ENCODE measurements at regions not wholly inside any gene's neighbourhood (a gene's known extent, or its start where the extent isn't known, plus 50 kb on each side); places are given as distances from the start of the nearest gene placed in this dataset.

- Mint-ChIP-seq H3K9me3 (ENCODE audit: unreplicated experiment) (no peaks in the 10 kb centered on the region), H3K4me1 (ENCODE audit: insufficient read depth, unreplicated experiment) (no peaks in the 10 kb centered on the region), H3K4me3 (ENCODE audit: unreplicated experiment) (no peak overlapping the region), H3K36me3 (ENCODE audit: insufficient read depth, unreplicated experiment) (no peaks in the 10 kb centered on the region), H3K27me3 (ENCODE audit: insufficient read depth, unreplicated experiment) (peaks cover 42% of the 10 kb centered on the region), H3K27ac (ENCODE audit: low read depth, unreplicated experiment) (no peak overlapping the region)
- no TSS peak for BruUV-seq (replicated peaks)
- ChIA-PET POLR2A (no interaction called here), CTCF (no interaction called here)
- DNase-seq (ENCODE audit: unreplicated experiment), result no peak
- intact Hi-C loops (cut with micrococcal nuclease), result no loop called here
- TF ChIP-seq, protein P1, sequence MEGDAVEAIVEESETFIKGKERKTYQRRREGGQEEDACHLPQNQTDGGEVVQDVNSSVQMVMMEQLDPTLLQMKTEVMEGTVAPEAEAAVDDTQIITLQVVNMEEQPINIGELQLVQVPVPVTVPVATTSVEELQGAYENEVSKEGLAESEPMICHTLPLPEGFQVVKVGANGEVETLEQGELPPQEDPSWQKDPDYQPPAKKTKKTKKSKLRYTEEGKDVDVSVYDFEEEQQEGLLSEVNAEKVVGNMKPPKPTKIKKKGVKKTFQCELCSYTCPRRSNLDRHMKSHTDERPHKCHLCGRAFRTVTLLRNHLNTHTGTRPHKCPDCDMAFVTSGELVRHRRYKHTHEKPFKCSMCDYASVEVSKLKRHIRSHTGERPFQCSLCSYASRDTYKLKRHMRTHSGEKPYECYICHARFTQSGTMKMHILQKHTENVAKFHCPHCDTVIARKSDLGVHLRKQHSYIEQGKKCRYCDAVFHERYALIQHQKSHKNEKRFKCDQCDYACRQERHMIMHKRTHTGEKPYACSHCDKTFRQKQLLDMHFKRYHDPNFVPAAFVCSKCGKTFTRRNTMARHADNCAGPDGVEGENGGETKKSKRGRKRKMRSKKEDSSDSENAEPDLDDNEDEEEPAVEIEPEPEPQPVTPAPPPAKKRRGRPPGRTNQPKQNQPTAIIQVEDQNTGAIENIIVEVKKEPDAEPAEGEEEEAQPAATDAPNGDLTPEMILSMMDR (IDR thresholded peaks at IDR 0.05; ENCODE audit: unreplicated experiment), result no peak
These were observed 181.2 kb upstream of the DIPK2B start for GRCh38 chrX:45381841-45382240.

DNA sequence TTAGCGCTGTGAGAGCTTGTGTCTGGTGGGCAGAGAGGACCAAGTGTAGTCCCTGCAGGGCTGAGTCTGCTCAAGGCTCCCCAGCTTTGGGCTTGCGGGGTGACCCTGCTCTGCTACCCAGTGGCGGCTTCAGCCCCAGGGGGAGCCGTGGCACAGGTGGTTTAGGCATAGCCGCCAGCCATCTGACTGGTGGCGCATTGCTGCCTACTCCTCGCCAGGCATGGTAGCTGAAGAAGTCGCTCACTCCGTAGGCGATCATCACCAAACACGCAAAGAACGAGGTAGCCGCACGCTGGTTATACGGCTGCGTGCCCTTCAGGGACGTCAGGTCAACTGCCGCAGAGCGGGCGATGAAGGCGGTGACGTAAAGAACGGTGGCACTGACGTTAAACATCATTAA is 180.7 kb upstream of the DIPK2B start:
- intact Hi-C loops (cut with micrococcal nuclease), result no loop called here
- H3K9me3 Mint-ChIP-seq (ENCODE audit: unreplicated experiment), result no peaks in the 10 kb centered on the region
- H3K4me1 Mint-ChIP-seq (ENCODE audit: insufficient read depth, unreplicated experiment), result no peaks in the 10 kb centered on the region
- no TSS peak for BruUV-seq (replicated peaks)
- H3K36me3 Mint-ChIP-seq (ENCODE audit: insufficient read depth, unreplicated experiment), result no peaks in the 10 kb centered on the region
- POLR2A ChIA-PET, result no interaction called here
- H3K27me3 Mint-ChIP-seq (ENCODE audit: insufficient read depth, unreplicated experiment), result peaks cover 46% of the 10 kb centered on the region
- TF ChIP-seq, protein P1 (IDR thresholded peaks at IDR 0.05; ENCODE audit: unreplicated experiment), result no peak
- DNase-seq (ENCODE audit: unreplicated experiment), result no peak
- no peak overlapping the region for H3K4me3 Mint-ChIP-seq (ENCODE audit: unreplicated experiment)
- CTCF ChIA-PET, result no interaction called here
- no peak overlapping the region for H3K27ac Mint-ChIP-seq (ENCODE audit: low read depth, unreplicated experiment)

- ChIA-PET POLR2A (no interaction called here), CTCF (no interaction called here)
- Mint-ChIP-seq H3K27me3 (ENCODE audit: insufficient read depth, unreplicated experiment) (peaks cover 59% of the 10 kb centered on the region), H3K9me3 (ENCODE audit: unreplicated experiment) (peaks cover 19% of the 10 kb centered on the region), H3K4me1 (ENCODE audit: insufficient read depth, unreplicated experiment) (no peaks in the 10 kb centered on the region), H3K4me3 (ENCODE audit: unreplicated experiment) (no peak overlapping the region), H3K27ac (ENCODE audit: low read depth, unreplicated experiment) (no peak overlapping the region), H3K36me3 (ENCODE audit: insufficient read depth, unreplicated experiment) (no peaks in the 10 kb centered on the region)
- TF ChIP-seq, protein P1 (IDR thresholded peaks at IDR 0.05; ENCODE audit: unreplicated experiment), result no peak
- intact Hi-C loops (cut with micrococcal nuclease), result no loop called here
- no TSS peak for BruUV-seq (replicated peaks)
- DNase-seq (ENCODE audit: unreplicated experiment), result no peak
These were observed 178.6 kb upstream of the DIPK2B start for GRCh38 chrX:45379236-45379635.

GRCh38 chrX:45372151-45372550 is 171.5 kb upstream of the DIPK2B start:
- CTCF ChIA-PET, result no interaction called here
- Mint-ChIP-seq H3K9me3 (ENCODE audit: unreplicated experiment) (peaks cover 52% of the 10 kb centered on the region), H3K36me3 (ENCODE audit: insufficient read depth, unreplicated experiment) (peaks cover 7% of the 10 kb centered on the region), H3K4me3 (ENCODE audit: unreplicated experiment) (no peak overlapping the region), H3K27me3 (ENCODE audit: insufficient read depth, unreplicated experiment) (peaks cover 46% of the 10 kb centered on the region), H3K4me1 (ENCODE audit: insufficient read depth, unreplicated experiment) (no peaks in the 10 kb centered on the region), H3K27ac (ENCODE audit: low read depth, unreplicated experiment) (no peak overlapping the region)
- intact Hi-C loops (cut with micrococcal nuclease), result no loop called here
- DNase-seq (ENCODE audit: unreplicated experiment), result no peak
- no TSS peak for BruUV-seq (replicated peaks)
- TF ChIP-seq, protein P1 (IDR thresholded peaks at IDR 0.05; ENCODE audit: unreplicated experiment), result no peak
- POLR2A ChIA-PET, result interaction anchor here (0.6 kb wide), 1 partner anchor 29 kb away, joined by 3 read pairs; no protein-coding TSS in a partner anchor
